IPS DF 6.9 (cell line): ENCODE measurements at regions not wholly inside any gene's neighbourhood (a gene's known extent, or its start where the extent isn't known, plus 50 kb on each side); places are given as distances from the start of the nearest gene placed in this dataset.

Experiments
- DNase-seq: peaks from one replicate; pipeline ENCODE4 v3.0.0-alpha.2; 2013; ENCODE audit warnings: low read depth, low spot score
- H3K27ac ChIP-seq: one replicate; pipeline ENCODE4 v1.5.1; 2013; ENCODE audit warnings: low read length, control low read depth
- H3K27me3 ChIP-seq: 2 replicates; pipeline ENCODE4 v1.6.1; 2013; ENCODE audit warnings: mild to moderate bottlenecking, low read length; ENCODE audit not compliant: control insufficient read depth, insufficient read depth
- H3K36me3 ChIP-seq: 2 replicates; pipeline ENCODE4 v1.6.1; 2013; ENCODE audit warnings: low read length; ENCODE audit not compliant: control insufficient read depth, insufficient read depth
- H3K4me1 ChIP-seq: 2 replicates; pipeline ENCODE4 v1.6.1; 2013; ENCODE audit warnings: low read length; ENCODE audit not compliant: control insufficient read depth, insufficient read depth
- H3K4me3 ChIP-seq: 2 replicates; pipeline ENCODE4 v1.5.1; 2013; ENCODE audit warnings: mild to moderate bottlenecking, low read length
- H3K9me3 ChIP-seq: 2 replicates; pipeline ENCODE4 v1.6.1; 2013; ENCODE audit warnings: low read length, inconsistent platforms; ENCODE audit not compliant: control insufficient read depth, insufficient read depth
- WGBS: extraction: QIAGEN DNeasy Blood & Tissue Kit; methylation state at CpG from one replicate; pipeline ENCODE4 v1.1.7; 2013; ENCODE audit warnings: mixed read lengths, missing lambda C conversion rate; ENCODE audit not compliant: insufficient read length, insufficient coverage; 5-methylcytosine and 5-hydroxymethylcytosine counted together

- Histone ChIP-seq H3K36me3 (no peaks in the 10 kb centered on the region), H3K4me1 (peaks cover 11% of the 10 kb centered on the region), H3K27ac (no peak overlapping the region), H3K4me3 (no peak overlapping the region), H3K27me3 (peaks cover 6% of the 10 kb centered on the region; the same call in 1 of the 2 replicates), H3K9me3 (no peaks in the 10 kb centered on the region)
- WGBS: no CpG with 5 or more reads among the region's 1 CpG
- DNase-seq: no peak
These were observed 128.3 kb upstream of the SLC1A4 start for GRCh38 chr2:64860936-64861335.

GRCh38 chr2:64861452-64862397, 127.5 kb upstream of the SLC1A4 start:
- WGBS: no CpG with 5 or more reads among the region's 7 CpGs
- H3K27ac ChIP-seq: no peak overlapping the region
- H3K9me3 ChIP-seq: no peaks in the 10 kb centered on the region
- peaks cover 11% of the 10 kb centered on the region for H3K4me1 ChIP-seq
- H3K27me3 ChIP-seq: peaks cover 11% of the 10 kb centered on the region; the same call in 1 of the 2 replicates
- H3K36me3 ChIP-seq: no peaks in the 10 kb centered on the region
- no peak overlapping the region for H3K4me3 ChIP-seq
- DNase-seq: no peak

GRCh38 chr2:64862623-64863022, 126.6 kb upstream of the SLC1A4 start:
- peaks cover 9% of the 10 kb centered on the region for H3K4me1 ChIP-seq
- H3K4me3 ChIP-seq: no peak overlapping the region
- no peak for DNase-seq
- WGBS: no CpG with 5 or more reads among the region's 1 CpG
- peaks cover 11% of the 10 kb centered on the region; the same call in 1 of the 2 replicates for H3K27me3 ChIP-seq
- no peaks in the 10 kb centered on the region for H3K9me3 ChIP-seq
- H3K36me3 ChIP-seq: no peaks in the 10 kb centered on the region
- H3K27ac ChIP-seq: no peak overlapping the region

GRCh38 chr2:64863097-64863820, 125.9 kb upstream of the SLC1A4 start:
- no peaks in the 10 kb centered on the region for H3K36me3 ChIP-seq
- DNase-seq: no peak
- peaks cover 11% of the 10 kb centered on the region; the same call in 1 of the 2 replicates for H3K27me3 ChIP-seq
- H3K4me3 ChIP-seq: no peak overlapping the region
- no CpG with 5 or more reads among the region's 4 CpGs for WGBS
- H3K9me3 ChIP-seq: no peaks in the 10 kb centered on the region
- peaks cover 6% of the 10 kb centered on the region for H3K4me1 ChIP-seq
- no peak overlapping the region for H3K27ac ChIP-seq

GRCh38 chr2:64865073-64865830, 123.9 kb upstream of the SLC1A4 start:
- Histone ChIP-seq H3K27ac (no peak overlapping the region), H3K9me3 (no peaks in the 10 kb centered on the region)
- WGBS: no CpG with 5 or more reads among the region's 67 CpGs

GRCh38 chr2:64865831-64866345, 123.3 kb upstream of the SLC1A4 start:
- Histone ChIP-seq H3K27me3 (peaks cover 9% of the 10 kb centered on the region; the same call in 1 of the 2 replicates), H3K4me3 (no peak overlapping the region), H3K36me3 (no peaks in the 10 kb centered on the region), H3K9me3 (no peaks in the 10 kb centered on the region), H3K27ac (no peak overlapping the region), H3K4me1 (peaks cover 5% of the 10 kb centered on the region; the same call in 1 of the 2 replicates)
- no CpG with 5 or more reads among the region's 10 CpGs for WGBS
- DNase-seq: no peak

More at GRCh38 chr2:64865073-64865830, 123.9 kb upstream of the SLC1A4 start:
- H3K36me3 ChIP-seq: no peaks in the 10 kb centered on the region
- H3K27me3 ChIP-seq: peaks cover 9% of the 10 kb centered on the region; the same call in 1 of the 2 replicates
- H3K4me1 ChIP-seq: peaks cover 5% of the 10 kb centered on the region; the same call in 1 of the 2 replicates
- DNase-seq: no peak
- H3K4me3 ChIP-seq: peak overlapping the region; percentile 76; the same call in 1 of the 2 replicates

- Histone ChIP-seq H3K36me3 (no peaks in the 10 kb centered on the region), H3K4me3 (no peak overlapping the region), H3K9me3 (no peaks in the 10 kb centered on the region), H3K4me1 (peaks cover 5% of the 10 kb centered on the region; the same call in 1 of the 2 replicates), H3K27ac (no peak overlapping the region), H3K27me3 (peaks cover 9% of the 10 kb centered on the region; the same call in 1 of the 2 replicates)
- no CpG with 5 or more reads among the region's 8 CpGs for WGBS
- no peak for DNase-seq
These were observed 122.4 kb upstream of the SLC1A4 start for GRCh38 chr2:64866797-64867196.

GRCh38 chr2:64867253-64867996, 121.8 kb upstream of the SLC1A4 start:
- no peak overlapping the region for H3K4me3 ChIP-seq
- H3K9me3 ChIP-seq: no peaks in the 10 kb centered on the region
- H3K27ac ChIP-seq: no peak overlapping the region
- no peak for DNase-seq
- WGBS: no CpG with 5 or more reads among the region's 9 CpGs
- peaks cover 5% of the 10 kb centered on the region; the same call in 1 of the 2 replicates for H3K4me1 ChIP-seq
- peaks cover 9% of the 10 kb centered on the region; the same call in 1 of the 2 replicates for H3K27me3 ChIP-seq
- H3K36me3 ChIP-seq: no peaks in the 10 kb centered on the region

- DNase-seq: no peak
- H3K36me3 ChIP-seq: no peaks in the 10 kb centered on the region
- H3K9me3 ChIP-seq: no peaks in the 10 kb centered on the region
- no CpG with 5 or more reads among the region's 10 CpGs for WGBS
- H3K27me3 ChIP-seq: peaks cover 9% of the 10 kb centered on the region; the same call in 1 of the 2 replicates
- H3K4me3 ChIP-seq: no peak overlapping the region
- H3K27ac ChIP-seq: no peak overlapping the region
- peaks cover 4% of the 10 kb centered on the region; the same call in 1 of the 2 replicates for H3K4me1 ChIP-seq
These were observed 120.1 kb upstream of the SLC1A4 start for GRCh38 chr2:64869126-64869525.
